ENCODE measurements at regions not wholly inside any gene's neighbourhood (a gene's known extent, or its start where the extent isn't known, plus 50 kb on each side); places are given as distances from the start of the nearest gene placed in this dataset.
"Not testable (repeated sequence)": the region's sequence is repeated elsewhere in the genome, so short reads cannot be mapped to it uniquely, and the experiment has no call there.

- TF ChIP-seq MAX (IDR thresholded peaks at IDR 0.05; ENCODE audit: low read depth, low read length); POLR2A (IDR thresholded peaks at IDR 0.05; ENCODE audit: extremely low read depth, insufficient read length); CTCF (IDR thresholded peaks at IDR 0.05; ENCODE audit: low read depth, low read length); MYC (IDR thresholded peaks at IDR 0.05; ENCODE audit: low read depth, low read length): not testable (repeated sequence)
Measured at GRCh38 chr19:13632164-13632563, 125.9 kb upstream of the CACNA1A start.

Data from NB4 (cell line).